ENCODE measurements at regions not wholly inside any gene's neighbourhood (a gene's known extent, or its start where the extent isn't known, plus 50 kb on each side); places are given as distances from the start of the nearest gene placed in this dataset.
"Not testable (repeated sequence)": the region's sequence is repeated elsewhere in the genome, so short reads cannot be mapped to it uniquely, and the experiment has no call there.

GRCh38 chr4:101411281-101411910, 64.1 kb upstream of the PPP3CA start:
- H3K36me3 ChIP-seq (ENCODE audit: insufficient read depth): not testable (repeated sequence)

DNA sequence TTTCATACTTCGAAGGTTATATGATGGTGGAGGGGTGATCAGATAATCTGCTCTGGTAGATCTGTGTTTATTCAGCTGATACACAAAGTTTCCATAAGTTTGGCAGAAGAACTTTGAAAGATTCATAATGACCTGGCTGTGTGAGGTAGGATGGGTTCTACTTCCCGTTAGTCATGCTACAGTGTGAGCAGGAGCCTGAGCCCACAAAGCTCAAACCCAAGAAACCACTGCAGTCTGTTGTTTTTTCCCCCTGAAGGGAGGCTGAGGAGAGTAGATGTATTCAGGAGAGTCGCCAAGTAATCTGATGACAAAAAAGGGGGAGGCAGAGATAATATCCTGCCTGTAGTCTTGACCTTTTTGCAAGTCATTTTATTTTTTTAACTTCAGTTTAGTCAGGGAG, 52.8 kb upstream of the PPP3CA start:
- H3K9me3 Mint-ChIP-seq: no peaks in the 10 kb centered on the region; the same call in 1 of the 3 replicates
- ATAC-seq (no peak), DNase-seq (ENCODE audit: low spot score) (no peak)
- Histone ChIP-seq H3F3A (replicated peaks; ENCODE audit: low read depth) (no peaks in the 10 kb centered on the region), H3K9me2 (ENCODE audit: insufficient read depth) (peaks cover 4% of the 10 kb centered on the region; the same call in 1 of the 2 replicates), H3K36me3 (ENCODE audit: insufficient read depth) (no peaks in the 10 kb centered on the region), H3K4me1 (ENCODE audit: insufficient read depth) (no peaks in the 10 kb centered on the region), H2AFZ (no peak overlapping the region), H4K20me1 (replicated peaks; ENCODE audit: insufficient read depth) (no peaks in the 10 kb centered on the region), H3K4me3 (no peak overlapping the region), H3K27me3 (ENCODE audit: insufficient read depth) (no peaks in the 10 kb centered on the region), H3K4me2 (no peak overlapping the region), H3K27ac (ENCODE audit: low read depth) (no peak overlapping the region), H3K79me2 (replicated peaks; ENCODE audit: insufficient read depth) (no peaks in the 10 kb centered on the region)
- no peak overlapping the region for H3K27ac Mint-ChIP-seq
- no peak overlapping the region for H3K4me3 Mint-ChIP-seq
- H3K27me3 Mint-ChIP-seq (ENCODE audit: insufficient read depth, low read depth, poor library complexity): no peaks in the 10 kb centered on the region
- no peaks in the 10 kb centered on the region for H3K36me3 Mint-ChIP-seq (ENCODE audit: low read depth)
- H3K4me1 Mint-ChIP-seq: no peaks in the 10 kb centered on the region
- TF ChIP-seq, protein P1, sequence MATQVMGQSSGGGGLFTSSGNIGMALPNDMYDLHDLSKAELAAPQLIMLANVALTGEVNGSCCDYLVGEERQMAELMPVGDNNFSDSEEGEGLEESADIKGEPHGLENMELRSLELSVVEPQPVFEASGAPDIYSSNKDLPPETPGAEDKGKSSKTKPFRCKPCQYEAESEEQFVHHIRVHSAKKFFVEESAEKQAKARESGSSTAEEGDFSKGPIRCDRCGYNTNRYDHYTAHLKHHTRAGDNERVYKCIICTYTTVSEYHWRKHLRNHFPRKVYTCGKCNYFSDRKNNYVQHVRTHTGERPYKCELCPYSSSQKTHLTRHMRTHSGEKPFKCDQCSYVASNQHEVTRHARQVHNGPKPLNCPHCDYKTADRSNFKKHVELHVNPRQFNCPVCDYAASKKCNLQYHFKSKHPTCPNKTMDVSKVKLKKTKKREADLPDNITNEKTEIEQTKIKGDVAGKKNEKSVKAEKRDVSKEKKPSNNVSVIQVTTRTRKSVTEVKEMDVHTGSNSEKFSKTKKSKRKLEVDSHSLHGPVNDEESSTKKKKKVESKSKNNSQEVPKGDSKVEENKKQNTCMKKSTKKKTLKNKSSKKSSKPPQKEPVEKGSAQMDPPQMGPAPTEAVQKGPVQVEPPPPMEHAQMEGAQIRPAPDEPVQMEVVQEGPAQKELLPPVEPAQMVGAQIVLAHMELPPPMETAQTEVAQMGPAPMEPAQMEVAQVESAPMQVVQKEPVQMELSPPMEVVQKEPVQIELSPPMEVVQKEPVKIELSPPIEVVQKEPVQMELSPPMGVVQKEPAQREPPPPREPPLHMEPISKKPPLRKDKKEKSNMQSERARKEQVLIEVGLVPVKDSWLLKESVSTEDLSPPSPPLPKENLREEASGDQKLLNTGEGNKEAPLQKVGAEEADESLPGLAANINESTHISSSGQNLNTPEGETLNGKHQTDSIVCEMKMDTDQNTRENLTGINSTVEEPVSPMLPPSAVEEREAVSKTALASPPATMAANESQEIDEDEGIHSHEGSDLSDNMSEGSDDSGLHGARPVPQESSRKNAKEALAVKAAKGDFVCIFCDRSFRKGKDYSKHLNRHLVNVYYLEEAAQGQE (IDR thresholded peaks at IDR 0.05; ENCODE audit: unreplicated experiment): no peak
- TF ChIP-seq ZNF331 (CRISPR knock-in tag; IDR thresholded peaks at IDR 0.05; ENCODE audit: low read depth): no peak
- TF ChIP-seq, protein P2, sequence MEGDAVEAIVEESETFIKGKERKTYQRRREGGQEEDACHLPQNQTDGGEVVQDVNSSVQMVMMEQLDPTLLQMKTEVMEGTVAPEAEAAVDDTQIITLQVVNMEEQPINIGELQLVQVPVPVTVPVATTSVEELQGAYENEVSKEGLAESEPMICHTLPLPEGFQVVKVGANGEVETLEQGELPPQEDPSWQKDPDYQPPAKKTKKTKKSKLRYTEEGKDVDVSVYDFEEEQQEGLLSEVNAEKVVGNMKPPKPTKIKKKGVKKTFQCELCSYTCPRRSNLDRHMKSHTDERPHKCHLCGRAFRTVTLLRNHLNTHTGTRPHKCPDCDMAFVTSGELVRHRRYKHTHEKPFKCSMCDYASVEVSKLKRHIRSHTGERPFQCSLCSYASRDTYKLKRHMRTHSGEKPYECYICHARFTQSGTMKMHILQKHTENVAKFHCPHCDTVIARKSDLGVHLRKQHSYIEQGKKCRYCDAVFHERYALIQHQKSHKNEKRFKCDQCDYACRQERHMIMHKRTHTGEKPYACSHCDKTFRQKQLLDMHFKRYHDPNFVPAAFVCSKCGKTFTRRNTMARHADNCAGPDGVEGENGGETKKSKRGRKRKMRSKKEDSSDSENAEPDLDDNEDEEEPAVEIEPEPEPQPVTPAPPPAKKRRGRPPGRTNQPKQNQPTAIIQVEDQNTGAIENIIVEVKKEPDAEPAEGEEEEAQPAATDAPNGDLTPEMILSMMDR (conservative IDR thresholded peaks at IDR 0.05; ENCODE audit: low read depth in 2 of 2): no peak
- TF ChIP-seq ETS1 (IDR thresholded peaks at IDR 0.05): no peak
- no peak for TF ChIP-seq JUNB (IDR thresholded peaks at IDR 0.05; ENCODE audit: unreplicated experiment)
- no peak for TF ChIP-seq POLR2AphosphoS5 (IDR thresholded peaks at IDR 0.05; ENCODE audit: low read depth)
- no peak for TF ChIP-seq EZH2 (IDR thresholded peaks at IDR 0.05; ENCODE audit: low read depth, unreplicated experiment)
- TF ChIP-seq, protein P3, sequence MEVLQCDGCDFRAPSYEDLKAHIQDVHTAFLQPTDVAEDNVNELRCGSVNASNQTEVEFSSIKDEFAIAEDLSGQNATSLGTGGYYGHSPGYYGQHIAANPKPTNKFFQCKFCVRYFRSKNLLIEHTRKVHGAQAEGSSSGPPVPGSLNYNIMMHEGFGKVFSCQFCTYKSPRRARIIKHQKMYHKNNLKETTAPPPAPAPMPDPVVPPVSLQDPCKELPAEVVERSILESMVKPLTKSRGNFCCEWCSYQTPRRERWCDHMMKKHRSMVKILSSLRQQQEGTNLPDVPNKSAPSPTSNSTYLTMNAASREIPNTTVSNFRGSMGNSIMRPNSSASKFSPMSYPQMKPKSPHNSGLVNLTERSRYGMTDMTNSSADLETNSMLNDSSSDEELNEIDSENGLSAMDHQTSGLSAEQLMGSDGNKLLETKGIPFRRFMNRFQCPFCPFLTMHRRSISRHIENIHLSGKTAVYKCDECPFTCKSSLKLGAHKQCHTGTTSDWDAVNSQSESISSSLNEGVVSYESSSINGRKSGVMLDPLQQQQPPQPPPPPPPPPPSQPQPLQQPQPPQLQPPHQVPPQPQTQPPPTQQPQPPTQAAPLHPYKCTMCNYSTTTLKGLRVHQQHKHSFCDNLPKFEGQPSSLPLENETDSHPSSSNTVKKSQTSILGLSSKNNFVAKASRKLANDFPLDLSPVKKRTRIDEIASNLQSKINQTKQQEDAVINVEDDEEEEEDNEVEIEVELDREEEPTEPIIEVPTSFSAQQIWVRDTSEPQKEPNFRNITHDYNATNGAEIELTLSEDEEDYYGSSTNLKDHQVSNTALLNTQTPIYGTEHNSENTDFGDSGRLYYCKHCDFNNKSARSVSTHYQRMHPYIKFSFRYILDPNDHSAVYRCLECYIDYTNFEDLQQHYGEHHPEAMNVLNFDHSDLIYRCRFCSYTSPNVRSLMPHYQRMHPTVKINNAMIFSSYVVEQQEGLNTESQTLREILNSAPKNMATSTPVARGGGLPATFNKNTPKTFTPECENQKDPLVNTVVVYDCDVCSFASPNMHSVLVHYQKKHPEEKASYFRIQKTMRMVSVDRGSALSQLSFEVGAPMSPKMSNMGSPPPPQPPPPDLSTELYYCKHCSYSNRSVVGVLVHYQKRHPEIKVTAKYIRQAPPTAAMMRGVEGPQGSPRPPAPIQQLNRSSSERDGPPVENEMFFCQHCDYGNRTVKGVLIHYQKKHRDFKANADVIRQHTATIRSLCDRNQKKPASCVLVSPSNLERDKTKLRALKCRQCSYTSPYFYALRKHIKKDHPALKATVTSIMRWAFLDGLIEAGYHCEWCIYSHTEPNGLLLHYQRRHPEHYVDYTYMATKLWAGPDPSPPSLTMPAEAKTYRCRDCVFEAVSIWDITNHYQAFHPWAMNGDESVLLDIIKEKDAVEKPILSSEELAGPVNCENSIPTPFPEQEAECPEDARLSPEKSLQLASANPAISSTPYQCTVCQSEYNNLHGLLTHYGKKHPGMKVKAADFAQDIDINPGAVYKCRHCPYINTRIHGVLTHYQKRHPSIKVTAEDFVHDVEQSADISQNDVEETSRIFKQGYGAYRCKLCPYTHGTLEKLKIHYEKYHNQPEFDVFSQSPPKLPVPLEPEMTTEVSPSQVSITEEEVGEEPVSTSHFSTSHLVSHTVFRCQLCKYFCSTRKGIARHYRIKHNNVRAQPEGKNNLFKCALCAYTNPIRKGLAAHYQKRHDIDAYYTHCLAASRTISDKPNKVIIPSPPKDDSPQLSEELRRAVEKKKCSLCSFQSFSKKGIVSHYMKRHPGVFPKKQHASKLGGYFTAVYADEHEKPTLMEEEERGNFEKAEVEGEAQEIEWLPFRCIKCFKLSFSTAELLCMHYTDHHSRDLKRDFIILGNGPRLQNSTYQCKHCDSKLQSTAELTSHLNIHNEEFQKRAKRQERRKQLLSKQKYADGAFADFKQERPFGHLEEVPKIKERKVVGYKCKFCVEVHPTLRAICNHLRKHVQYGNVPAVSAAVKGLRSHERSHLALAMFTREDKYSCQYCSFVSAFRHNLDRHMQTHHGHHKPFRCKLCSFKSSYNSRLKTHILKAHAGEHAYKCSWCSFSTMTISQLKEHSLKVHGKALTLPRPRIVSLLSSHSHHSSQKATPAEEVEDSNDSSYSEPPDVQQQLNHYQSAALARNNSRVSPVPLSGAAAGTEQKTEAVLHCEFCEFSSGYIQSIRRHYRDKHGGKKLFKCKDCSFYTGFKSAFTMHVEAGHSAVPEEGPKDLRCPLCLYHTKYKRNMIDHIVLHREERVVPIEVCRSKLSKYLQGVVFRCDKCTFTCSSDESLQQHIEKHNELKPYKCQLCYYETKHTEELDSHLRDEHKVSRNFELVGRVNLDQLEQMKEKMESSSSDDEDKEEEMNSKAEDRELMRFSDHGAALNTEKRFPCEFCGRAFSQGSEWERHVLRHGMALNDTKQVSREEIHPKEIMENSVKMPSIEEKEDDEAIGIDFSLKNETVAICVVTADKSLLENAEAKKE (CRISPR knock-in tag; IDR thresholded peaks at IDR 0.05): no peak
- TF ChIP-seq CREB1 (CRISPR knock-in tag; IDR thresholded peaks at IDR 0.05; ENCODE audit: low read depth): no peak

More at GRCh38 chr4:101411281-101411910, 64.1 kb upstream of the PPP3CA start:
- H3K9me2 ChIP-seq (ENCODE audit: insufficient read depth); H3K4me2 ChIP-seq; H3K27me3 Mint-ChIP-seq (ENCODE audit: insufficient read depth, low read depth, poor library complexity); H3K4me1 Mint-ChIP-seq; DNase-seq (ENCODE audit: low spot score); H3F3A ChIP-seq (replicated peaks; ENCODE audit: low read depth); H3K79me2 ChIP-seq (replicated peaks; ENCODE audit: insufficient read depth); H3K4me1 ChIP-seq (ENCODE audit: insufficient read depth); H3K4me3 Mint-ChIP-seq; H2AFZ ChIP-seq; H3K9me3 Mint-ChIP-seq; ATAC-seq; H4K20me1 ChIP-seq (replicated peaks; ENCODE audit: insufficient read depth); H3K36me3 Mint-ChIP-seq (ENCODE audit: low read depth); H3K27ac Mint-ChIP-seq; H3K4me3 ChIP-seq; H3K27ac ChIP-seq (ENCODE audit: low read depth); H3K27me3 ChIP-seq (ENCODE audit: insufficient read depth): not testable (repeated sequence)

Data from GM23338 (cell line).